Neural progenitor cell (in vitro differentiated cells): ENCODE measurements at regions not wholly inside any gene's neighbourhood (a gene's known extent, or its start where the extent isn't known, plus 50 kb on each side); places are given as distances from the start of the nearest gene placed in this dataset.

ENCODE experiments used
- DNase-seq: peaks from one replicate; pipeline ENCODE4 v3.0.0-alpha.2; 2016; ENCODE audit warnings: low spot score
- H2AFZ ChIP-seq: fragments of 200-600 bp; sonication (generic); replicated peaks from 2 replicates; pipeline ENCODE4 v1.6.1; 2016; ENCODE audit warnings: antibody characterized with exemption
- H3F3A ChIP-seq: fragments of 200-600 bp; sonication (generic); 2 replicates; pipeline ENCODE4 v1.6.1; 2016; ENCODE audit warnings: antibody characterized with exemption, low read depth
- H3K27ac ChIP-seq: fragments of 200-600 bp; sonication (generic); 2 replicates; pipeline ENCODE4 v1.5.1; 2016; ENCODE audit warnings: mild to moderate bottlenecking
- H3K27me3 ChIP-seq: fragments of 200-600 bp; sonication (generic); 2 replicates; pipeline ENCODE4 v1.6.1; 2016; ENCODE audit warnings: mild to moderate bottlenecking, moderate library complexity
- H3K36me3 ChIP-seq: fragments of 200-600 bp; sonication (generic); 2 replicates; pipeline ENCODE4 v1.5.1; 2016
- H3K4me1 ChIP-seq: fragments of 200-600 bp; sonication (generic); 2 replicates; pipeline ENCODE4 v1.6.1; 2016; ENCODE audit warnings: mixed run types
- H3K4me2 ChIP-seq: fragments of 200-600 bp; sonication (generic); 2 replicates; pipeline ENCODE4 v1.6.1; 2016
- H3K4me3 ChIP-seq: fragments of 200-600 bp; sonication (generic); 2 replicates; pipeline ENCODE4 v1.5.1; 2016
- H3K79me2 ChIP-seq: fragments of 200-600 bp; sonication (generic); 2 replicates; pipeline ENCODE4 v1.6.1; 2016; ENCODE audit warnings: low read depth
- H3K9ac ChIP-seq: fragments of 200-600 bp; sonication (generic); 2 replicates; pipeline ENCODE4 v1.6.1; 2016
- H3K9me3 ChIP-seq: fragments of 200-600 bp; sonication (generic); 2 replicates; pipeline ENCODE4 v1.5.1; 2016; ENCODE audit warnings: low read depth
- H4K20me1 ChIP-seq: fragments of 200-600 bp; sonication (generic); 2 replicates; pipeline ENCODE4 v1.6.1; 2016; ENCODE audit warnings: low read depth
- H3K27ac Mint-ChIP-seq: 3 replicates; pipeline ENCODE4 v1.8.0; 2021; ENCODE audit warnings: mixed read lengths
- H3K27me3 Mint-ChIP-seq: 2 replicates; pipeline ENCODE4 v1.8.0; 2022; ENCODE audit warnings: low read depth, mild to moderate bottlenecking, inconsistent platforms, moderate library complexity, mixed read lengths; ENCODE audit not compliant: insufficient read depth
- H3K36me3 Mint-ChIP-seq: 3 replicates; pipeline ENCODE4 v1.8.0; 2021; ENCODE audit warnings: mixed read lengths
- H3K4me1 Mint-ChIP-seq: 3 replicates; pipeline ENCODE4 v1.8.0; 2021; ENCODE audit warnings: mixed read lengths
- H3K4me3 Mint-ChIP-seq: 3 replicates; pipeline ENCODE4 v1.8.0; 2021; ENCODE audit warnings: mild to moderate bottlenecking, moderate library complexity, mixed read lengths
- H3K9me3 Mint-ChIP-seq: 3 replicates; pipeline ENCODE4 v1.8.0; 2020; ENCODE audit warnings: mixed read lengths
- CTCF ChIP-seq: fragments of 200-600 bp; sonication (generic); IDR thresholded peaks from 2 replicates; pipeline ENCODE4 v1.5.1; 2017; ENCODE audit warnings: antibody characterized with exemption, mild to moderate bottlenecking
- EZH2 ChIP-seq: fragments of 200-600 bp; sonication (generic); IDR thresholded peaks from 2 replicates; pipeline ENCODE4 v1.6.1; 2017; ENCODE audit warnings: antibody characterized with exemption, mild to moderate bottlenecking, moderate library complexity
- EZH2phosphoT487 ChIP-seq: fragments of 200-600 bp; sonication (generic); IDR thresholded peaks from 2 replicates; pipeline ENCODE4 v1.6.1; 2017; ENCODE audit warnings: antibody characterized with exemption

- H3K36me3 ChIP-seq: no peaks in the 10 kb centered on the region
- no peaks in the 10 kb centered on the region for H3K9me3 ChIP-seq
- no peak overlapping the region for H3K27ac Mint-ChIP-seq
- no peaks in the 10 kb centered on the region for H3K4me1 Mint-ChIP-seq
- no peak overlapping the region for H3K27ac ChIP-seq
- DNase-seq: no peak
- H3K9ac ChIP-seq: no peak overlapping the region
- no peaks in the 10 kb centered on the region for H3F3A ChIP-seq
- peaks cover 4% of the 10 kb centered on the region for H3K4me1 ChIP-seq
- no peak for TF ChIP-seq CTCF
- no peak for TF ChIP-seq EZH2
- no peak for TF ChIP-seq EZH2phosphoT487
- H3K27me3 Mint-ChIP-seq: peaks cover 2% of the 10 kb centered on the region
- no peaks in the 10 kb centered on the region for H3K36me3 Mint-ChIP-seq
- H3K4me3 ChIP-seq: no peak overlapping the region
- H3K9me3 Mint-ChIP-seq: peaks cover 2% of the 10 kb centered on the region
- H3K27me3 ChIP-seq: no peaks in the 10 kb centered on the region
- H3K4me3 Mint-ChIP-seq: no peak overlapping the region
- no peaks in the 10 kb centered on the region for H3K79me2 ChIP-seq
- H4K20me1 ChIP-seq: no peaks in the 10 kb centered on the region
- no peak overlapping the region for H2AFZ ChIP-seq
- H3K4me2 ChIP-seq: no peak overlapping the region
Measured at GRCh38 chr6:137951064-137951597, 84.1 kb downstream of the TNFAIP3 start.

GRCh38 chr6:137952247-137952646 lies 85.2 kb downstream of the TNFAIP3 start:
- Histone ChIP-seq H3K4me2 (no peak overlapping the region), H3K27ac (no peak overlapping the region), H3K9ac (no peak overlapping the region), H3K79me2 (no peaks in the 10 kb centered on the region), H3K27me3 (no peaks in the 10 kb centered on the region), H3K9me3 (no peaks in the 10 kb centered on the region), H3K4me3 (no peak overlapping the region), H4K20me1 (no peaks in the 10 kb centered on the region), H3K36me3 (no peaks in the 10 kb centered on the region), H2AFZ (no peak overlapping the region), H3F3A (no peaks in the 10 kb centered on the region), H3K4me1 (peaks cover 4% of the 10 kb centered on the region)
- H3K4me3 Mint-ChIP-seq: no peak overlapping the region
- peaks cover 2% of the 10 kb centered on the region for H3K9me3 Mint-ChIP-seq
- H3K27me3 Mint-ChIP-seq: no peaks in the 10 kb centered on the region
- no peaks in the 10 kb centered on the region for H3K4me1 Mint-ChIP-seq
- TF ChIP-seq CTCF (no peak), EZH2 (no peak), EZH2phosphoT487 (no peak)
- no peaks in the 10 kb centered on the region for H3K36me3 Mint-ChIP-seq
- H3K27ac Mint-ChIP-seq: no peak overlapping the region
- no peak for DNase-seq

- Mint-ChIP-seq H3K9me3 (peaks cover 2% of the 10 kb centered on the region), H3K36me3 (no peaks in the 10 kb centered on the region), H3K4me1 (no peaks in the 10 kb centered on the region), H3K4me3 (no peak overlapping the region), H3K27me3 (no peaks in the 10 kb centered on the region), H3K27ac (no peak overlapping the region)
- no peaks in the 10 kb centered on the region for H3F3A ChIP-seq
- no peaks in the 10 kb centered on the region for H4K20me1 ChIP-seq
- H3K27ac ChIP-seq: no peak overlapping the region
- DNase-seq: no peak
- H3K4me3 ChIP-seq: no peak overlapping the region
- no peaks in the 10 kb centered on the region for H3K79me2 ChIP-seq
- no peak for TF ChIP-seq EZH2
- no peak for TF ChIP-seq EZH2phosphoT487
- TF ChIP-seq CTCF: no peak
- peaks cover 4% of the 10 kb centered on the region for H3K4me1 ChIP-seq
- no peak overlapping the region for H3K4me2 ChIP-seq
- H3K36me3 ChIP-seq: no peaks in the 10 kb centered on the region
- H3K27me3 ChIP-seq: no peaks in the 10 kb centered on the region
- no peaks in the 10 kb centered on the region for H3K9me3 ChIP-seq
- no peak overlapping the region for H3K9ac ChIP-seq
- H2AFZ ChIP-seq: no peak overlapping the region
Measured at GRCh38 chr6:137953761-137954160, 86.7 kb downstream of the TNFAIP3 start.
